Spleen (tissue), 11 donors: ENCODE measurements at regions not wholly inside any gene's neighbourhood (a gene's known extent, or its start where the extent isn't known, plus 50 kb on each side); places are given as distances from the start of the nearest gene placed in this dataset.

Experiments
- DNase-seq: peaks from one replicate; pipeline ENCODE4 v3.0.0-alpha.2; 2020
- H3K27ac ChIP-seq, 8 donors: fragments of 200-600 bp; sonication (generic) in 7 of 8; 1 replicate in 4 of 8; 2 replicates in 4 of 8; pipeline versions ENCODE4 v1.5.0 to v1.8.0; 2016 to 2021; ENCODE audit warnings: inconsistent platforms in 4 of 8, mild to moderate bottlenecking in 4 of 8, moderate library complexity in 1 of 8
- H3K27me3 ChIP-seq, 7 donors: fragments of 200-600 bp; sonication (generic) in 6 of 7; replicated peaks in 1 of 7; 1 replicate in 4 of 7; 2 replicates in 3 of 7; pipeline versions ENCODE4 v1.5.0 to v1.8.0; 2016 to 2021; ENCODE audit warnings: inconsistent platforms in 3 of 7, mild to moderate bottlenecking in 1 of 7
- H3K36me3 ChIP-seq, 6 donors: fragments of 200-600 bp; sonication (generic) in 5 of 6; 1 replicate in 4 of 6; 2 replicates in 2 of 6; pipeline versions ENCODE4 v1.5.0 to v1.8.0; 2016 to 2021; ENCODE audit warnings: inconsistent platforms in 2 of 6
- H3K4me1 ChIP-seq, 6 donors: fragments of 200-600 bp; sonication (generic) in 5 of 6; 1 replicate in 3 of 6; 2 replicates in 3 of 6; pipeline versions ENCODE4 v1.5.0 to v1.8.0; 2016 to 2021; ENCODE audit warnings: inconsistent platforms in 3 of 6
- H3K4me3 ChIP-seq, 8 donors: fragments of 200-600 bp; sonication (generic) in 7 of 8; 1 replicate in 4 of 8; 2 replicates in 4 of 8; pipeline versions ENCODE4 v1.5.0 to v1.8.0; 2016 to 2021; ENCODE audit warnings: inconsistent platforms in 4 of 8, mild to moderate bottlenecking in 4 of 8, moderate library complexity in 2 of 8
- H3K9me3 ChIP-seq, 8 donors: fragments of 200-600 bp; sonication (generic) in 7 of 8; 1 replicate in 4 of 8; 2 replicates in 4 of 8; pipeline versions ENCODE4 v1.5.0 to v1.8.0; 2016 to 2021; ENCODE audit warnings: inconsistent platforms in 4 of 8
- POLR2A ChIP-seq, 3 donors: fragments of 450-650 bp; IDR thresholded peaks; one replicate each; pipeline ENCODE4 v1.5.1; 2017; ENCODE audit warnings: antibody characterized with exemption in 3 of 3, mild to moderate bottlenecking in 1 of 3
- POLR2AphosphoS5 ChIP-seq, 3 donors: sonication (generic); formaldehyde crosslinking; IDR thresholded peaks; one replicate each; pipeline ENCODE4 v1.5.1; 2017; ENCODE audit warnings: antibody characterized with exemption in 3 of 3
- WGBS, 5 donors: extraction: QIAGEN DNeasy Blood & Tissue Kit in 3 of 5; methylation state at CpG; one replicate each; pipeline versions ENCODE4 v1.1.5 to v1.1.7; 2013 to 2018; 5-methylcytosine and 5-hydroxymethylcytosine counted together
- intact Hi-C: fragments of 100-400 bp; cut with DNase I; formaldehyde crosslinking; loops from one replicate; pipeline ENCODE4 v1.15.0; 2023; ENCODE audit warnings: low total_unique reads
- TF ChIP-seq, protein P1 (sequence below), 11 experiments: fragments of 200-600 bp in 7 of 11; fragments of 450-650 bp in 4 of 11; sonication (generic) in 4 of 11; IDR thresholded peaks in 8 of 11; conservative IDR thresholded peaks in 3 of 11; 1 replicate in 7 of 11; 2 replicates in 4 of 11; pipeline versions ENCODE4 v1.4.0 to v1.8.0; 2016 to 2021; ENCODE audit warnings: antibody characterized with exemption in 11 of 11, inconsistent platforms in 4 of 11, mild to moderate bottlenecking in 1 of 11
- donor health status: healthy with polysubstance abuse.
- donor health status: DM: no; HTN: no; CAD: no; lungs with moderate emphysema.
- donor health status: DM: no; HTN: no; CAD: no.
- donor health status: Bipolar disorder and iron deficiency.
- donor health status: healthy.
- donor health status: DM: no; HTN: no; CAD: no.
- donor health status: DM: yes; HTN: yes; CAD: no.

GRCh38 chr3:145384307-145384706 is 776.7 kb downstream of the PLOD2 start:
- Histone ChIP-seq H3K9me3 (peaks cover 0 to 25% (median 13%) of the 10 kb centered on the region in 8 donors), H3K4me3 (no peak overlapping the region), H3K27ac (no peak overlapping the region), H3K36me3 (no peaks in the 10 kb centered on the region), H3K4me1 (no peaks in the 10 kb centered on the region), H3K27me3 (no peaks in the 10 kb centered on the region)
- DNase-seq = no peak
- WGBS, 5 donors = 66 to 88% (median 76%) methylated on average over 2 of the region's 2 CpGs
- intact Hi-C loops = no loop called here
- TF ChIP-seq POLR2AphosphoS5 (IDR thresholded peaks at IDR 0.05) = no peak
- no peak for TF ChIP-seq POLR2A (IDR thresholded peaks at IDR 0.05)
- TF ChIP-seq, protein P1, sequence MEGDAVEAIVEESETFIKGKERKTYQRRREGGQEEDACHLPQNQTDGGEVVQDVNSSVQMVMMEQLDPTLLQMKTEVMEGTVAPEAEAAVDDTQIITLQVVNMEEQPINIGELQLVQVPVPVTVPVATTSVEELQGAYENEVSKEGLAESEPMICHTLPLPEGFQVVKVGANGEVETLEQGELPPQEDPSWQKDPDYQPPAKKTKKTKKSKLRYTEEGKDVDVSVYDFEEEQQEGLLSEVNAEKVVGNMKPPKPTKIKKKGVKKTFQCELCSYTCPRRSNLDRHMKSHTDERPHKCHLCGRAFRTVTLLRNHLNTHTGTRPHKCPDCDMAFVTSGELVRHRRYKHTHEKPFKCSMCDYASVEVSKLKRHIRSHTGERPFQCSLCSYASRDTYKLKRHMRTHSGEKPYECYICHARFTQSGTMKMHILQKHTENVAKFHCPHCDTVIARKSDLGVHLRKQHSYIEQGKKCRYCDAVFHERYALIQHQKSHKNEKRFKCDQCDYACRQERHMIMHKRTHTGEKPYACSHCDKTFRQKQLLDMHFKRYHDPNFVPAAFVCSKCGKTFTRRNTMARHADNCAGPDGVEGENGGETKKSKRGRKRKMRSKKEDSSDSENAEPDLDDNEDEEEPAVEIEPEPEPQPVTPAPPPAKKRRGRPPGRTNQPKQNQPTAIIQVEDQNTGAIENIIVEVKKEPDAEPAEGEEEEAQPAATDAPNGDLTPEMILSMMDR (IDR thresholded peaks at IDR 0.05 in 8 of 11, conservative IDR thresholded peaks at IDR 0.05 in 3 of 11) = no peak

- TF ChIP-seq, protein P1 (IDR thresholded peaks at IDR 0.05 in 8 of 11, conservative IDR thresholded peaks at IDR 0.05 in 3 of 11) = no peak
- TF ChIP-seq POLR2AphosphoS5 (IDR thresholded peaks at IDR 0.05) (no peak), POLR2A (IDR thresholded peaks at IDR 0.05) (no peak)
These were observed 773.8 kb downstream of the PLOD2 start for GRCh38 chr3:145387211-145387610.

DNA sequence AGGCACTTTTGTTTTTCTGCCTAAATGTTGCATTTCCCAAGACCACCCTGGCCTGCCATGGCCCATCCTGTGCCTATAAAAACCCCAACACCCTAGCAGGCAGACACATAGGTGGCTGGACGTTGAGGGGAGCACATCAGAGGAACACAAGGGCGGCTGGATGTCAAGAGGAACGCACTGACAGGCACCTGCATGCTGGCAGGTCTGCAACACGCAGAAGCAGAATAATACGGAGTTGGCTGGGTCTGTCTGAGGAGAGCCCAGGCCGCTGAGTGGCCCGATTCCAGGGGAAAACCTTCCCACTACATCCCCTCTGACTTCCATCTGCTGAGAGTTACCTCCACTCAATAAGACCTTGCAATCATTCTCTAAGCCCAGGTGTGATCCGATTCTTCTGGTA is 765.6 kb downstream of the PLOD2 start:
- no peak overlapping the region for H3K4me3 ChIP-seq
- TF ChIP-seq POLR2AphosphoS5 (IDR thresholded peaks at IDR 0.05) = no peak
- TF ChIP-seq, protein P1 (IDR thresholded peaks at IDR 0.05 in 8 of 11, conservative IDR thresholded peaks at IDR 0.05 in 3 of 11) = no peak
- no peak for TF ChIP-seq POLR2A (IDR thresholded peaks at IDR 0.05)
- WGBS, 5 donors = 74 to 97% (median 85%) methylated on average over 8 of the region's 8 CpGs
- no peaks in the 10 kb centered on the region for H3K27me3 ChIP-seq
- DNase-seq = no peak
- no peaks in the 10 kb centered on the region for H3K36me3 ChIP-seq
- no peak overlapping the region for H3K27ac ChIP-seq
- intact Hi-C loops = no loop called here
- H3K9me3 ChIP-seq = peaks cover 0 to 7% (median 0%) of the 10 kb centered on the region in 8 donors
- no peaks in the 10 kb centered on the region for H3K4me1 ChIP-seq

More at GRCh38 chr3:145387211-145387610, 773.8 kb downstream of the PLOD2 start:
- Histone ChIP-seq H3K9me3 (peaks cover 0 to 43% (median 24%) of the 10 kb centered on the region in 8 donors), H3K4me3 (no peak overlapping the region), H3K27ac (no peak overlapping the region), H3K4me1 (no peaks in the 10 kb centered on the region), H3K27me3 (no peaks in the 10 kb centered on the region), H3K36me3 (no peaks in the 10 kb centered on the region)
- DNase-seq = no peak
- intact Hi-C loops = no loop called here

DNA sequence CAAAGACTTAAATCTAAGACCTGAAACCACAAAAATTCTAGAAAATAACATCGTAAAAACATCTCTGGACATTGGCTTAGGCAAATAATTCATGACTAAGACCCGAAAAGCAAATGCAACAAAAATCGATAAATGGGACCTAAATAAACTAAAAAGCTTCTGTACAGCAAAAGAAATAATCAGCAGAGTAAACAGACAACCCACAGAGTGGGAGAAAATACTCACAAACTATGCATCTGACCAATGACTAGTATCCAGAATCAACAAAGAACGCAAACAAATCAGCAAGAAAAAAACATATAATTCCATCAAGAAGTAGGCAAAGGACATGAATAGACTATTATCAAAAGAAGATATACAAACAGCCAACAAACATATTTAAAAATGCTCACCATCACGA is 749.4 kb downstream of the PLOD2 start:
- H3K4me3 ChIP-seq = no peak overlapping the region
- 69 to 91% (median 78%) methylated on average over 5 of the region's 5 CpGs for WGBS, 5 donors
- H3K36me3 ChIP-seq = no peaks in the 10 kb centered on the region
- H3K9me3 ChIP-seq = peaks cover 0 to 19% (median 3%) of the 10 kb centered on the region in 8 donors
- intact Hi-C loops = no loop called here
- no peak for DNase-seq
- TF ChIP-seq POLR2A (IDR thresholded peaks at IDR 0.05) (no peak), POLR2AphosphoS5 (IDR thresholded peaks at IDR 0.05) (no peak)
- TF ChIP-seq, protein P1 (IDR thresholded peaks at IDR 0.05 in 8 of 11, conservative IDR thresholded peaks at IDR 0.05 in 3 of 11) = no peak
- H3K27ac ChIP-seq = no peak overlapping the region
- no peaks in the 10 kb centered on the region for H3K27me3 ChIP-seq
- no peaks in the 10 kb centered on the region for H3K4me1 ChIP-seq
